Esophagus mucosa (tissue), 1 donor: ENCODE measurements at regions not wholly inside any gene's neighbourhood (a gene's known extent, or its start where the extent isn't known, plus 50 kb on each side); places are given as distances from the start of the nearest gene placed in this dataset.
A peak's percentile ranks its signal among the peaks of the same experiment; 100 is the strongest.

Experiments used
- ATAC-seq: fragments of 200-7000 bp; cut with Tn5 transposase; one replicate; pipeline ENCODE4 v1.9.1; 2020
- donor health status: DM: yes; HTN: yes; CAD: no.

DNA sequence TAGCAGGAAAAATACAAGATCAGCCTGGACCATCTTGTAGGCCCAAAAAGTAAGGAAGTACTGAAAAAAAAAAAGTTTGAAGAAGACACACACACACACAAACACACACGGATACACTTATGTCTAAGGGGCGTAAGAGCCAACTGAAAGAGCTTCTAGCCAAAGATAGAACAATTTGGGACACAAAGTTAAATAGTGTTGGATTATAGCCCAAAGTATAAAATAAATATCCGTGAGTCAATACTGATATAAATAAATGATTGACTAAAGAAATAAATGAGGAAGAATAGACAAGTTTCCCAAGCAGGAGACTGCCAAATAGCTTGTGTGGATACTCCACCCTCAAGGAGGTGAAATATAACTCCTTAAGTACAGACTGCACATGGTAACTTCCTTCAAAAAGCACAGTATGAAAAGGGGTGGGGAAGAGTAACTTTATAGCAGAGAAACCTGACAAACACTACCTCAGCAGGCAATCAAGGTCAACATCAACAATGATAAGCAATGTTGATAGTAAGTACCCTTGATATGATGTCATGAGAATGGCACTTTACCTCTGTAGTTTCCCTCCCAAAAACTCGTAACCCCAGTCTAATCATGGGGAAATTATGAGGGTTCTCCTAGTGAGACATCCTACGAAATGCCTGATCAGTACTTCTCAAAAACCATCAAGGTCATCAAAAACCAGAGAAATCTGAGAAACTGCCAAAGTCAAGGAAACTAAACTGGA is 187.3 kb upstream of the ATP11B start:
- ATAC-seq = no peak

DNA sequence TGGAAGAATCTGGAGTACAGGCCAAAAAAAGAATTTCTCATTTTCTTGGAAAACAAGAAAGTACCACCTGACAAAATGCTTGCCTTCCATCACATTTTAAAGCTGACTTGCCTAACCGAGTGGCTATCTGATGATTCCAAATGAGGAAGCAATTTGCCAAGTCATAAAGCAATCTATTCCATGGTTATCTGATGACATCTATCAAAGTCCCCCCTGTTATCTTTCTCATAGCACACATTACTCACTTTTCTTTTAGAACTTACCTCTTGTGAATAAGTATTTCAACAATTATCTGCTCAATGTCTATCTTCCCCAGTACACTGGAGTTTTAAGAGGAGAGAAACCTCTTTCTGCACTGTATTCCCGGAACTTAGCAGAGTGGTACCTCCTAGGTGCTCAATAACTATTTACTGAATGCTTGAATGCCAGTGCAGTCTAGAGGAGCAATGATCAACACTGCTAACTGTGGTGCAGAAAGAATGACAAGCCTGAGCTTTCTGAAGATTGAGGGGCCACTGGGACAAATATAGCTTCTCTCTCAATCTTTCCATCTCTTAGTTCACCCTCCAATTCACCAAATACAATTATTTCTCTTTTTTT is 186.3 kb upstream of the ATP11B start:
- ATAC-seq = no peak

DNA sequence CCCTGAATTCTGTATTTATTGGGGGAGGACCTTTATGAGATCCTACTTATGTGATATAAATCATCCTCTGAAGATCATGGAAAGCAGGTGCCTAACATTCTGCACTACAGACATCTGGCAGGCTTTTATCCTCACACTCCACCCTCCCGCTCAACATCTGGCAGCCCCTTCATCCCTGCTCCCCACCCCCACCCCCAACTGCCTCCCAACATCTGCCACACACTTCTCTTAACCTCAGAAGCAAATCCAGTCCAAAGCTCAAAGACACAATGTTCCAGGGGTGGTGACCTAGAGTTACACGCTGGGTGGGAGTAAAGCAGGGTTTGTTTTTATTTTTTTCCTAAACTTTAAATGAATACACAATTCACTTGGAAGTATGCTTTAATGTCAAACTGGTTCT is 184.5 kb upstream of the ATP11B start:
- no peak for ATAC-seq

DNA sequence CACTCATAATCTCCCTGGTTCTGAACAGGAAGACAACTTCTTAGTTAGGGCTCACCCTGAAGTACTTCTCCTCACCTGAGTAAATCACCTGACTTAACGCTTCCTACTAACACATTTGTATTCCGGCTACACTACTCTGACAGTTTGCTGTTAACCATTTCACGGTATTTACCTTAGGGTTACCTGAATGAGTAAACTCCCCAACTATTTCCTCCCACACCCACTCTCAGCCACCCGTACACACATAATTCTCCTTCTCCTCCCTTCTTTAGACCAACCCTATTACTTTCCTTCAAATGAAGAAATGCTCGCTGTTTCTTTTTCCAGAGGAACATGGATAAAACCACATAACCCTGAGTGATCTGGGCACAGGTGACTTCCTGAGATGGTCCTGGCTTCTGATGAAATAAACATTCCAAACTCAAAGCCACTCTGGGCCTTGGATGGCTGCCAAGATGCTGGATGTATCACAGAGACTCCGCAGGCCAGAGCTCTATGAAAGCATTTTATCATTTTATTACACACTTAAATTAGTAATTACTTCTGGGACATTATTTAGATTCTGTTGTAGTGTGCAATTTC is 183.6 kb upstream of the ATP11B start:
- peak; percentile 100 for ATAC-seq

DNA sequence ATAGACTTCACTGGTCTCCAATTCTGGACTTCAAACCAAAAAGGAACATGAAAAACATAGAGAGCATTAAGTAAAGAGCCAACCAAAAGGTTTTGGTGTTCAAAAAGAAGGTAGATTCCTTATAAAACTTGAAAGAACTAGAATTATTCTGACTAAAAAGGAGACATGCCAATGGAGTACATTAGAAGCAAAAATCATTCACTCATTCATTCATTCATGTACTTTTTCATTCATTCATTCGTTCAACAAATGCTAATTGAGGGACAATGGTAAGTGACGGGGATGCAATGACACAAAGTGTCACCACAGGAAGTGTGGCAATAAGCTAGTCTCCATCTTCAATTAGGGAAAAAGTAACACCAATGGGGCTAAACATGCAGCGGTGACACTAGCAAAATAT is 181.0 kb upstream of the ATP11B start:
- no peak for ATAC-seq

DNA sequence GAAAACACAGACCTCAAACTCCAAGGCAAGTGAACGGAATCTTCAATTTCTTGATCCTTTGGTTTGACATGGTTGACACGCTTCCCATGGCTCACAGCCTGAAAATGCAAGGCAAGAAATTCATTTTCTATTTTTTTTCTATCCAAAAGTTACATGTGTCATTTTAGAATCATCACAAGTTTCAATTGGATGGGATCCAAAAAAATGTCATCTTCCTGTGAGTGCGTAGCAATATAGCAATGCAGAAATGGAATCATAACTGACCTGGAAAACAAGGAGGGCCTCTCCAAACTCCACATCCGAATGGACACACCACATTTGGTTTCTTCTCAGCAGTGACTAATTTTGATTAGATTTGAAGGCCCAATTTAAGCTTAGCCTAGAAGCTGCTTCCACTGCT is 175.8 kb upstream of the ATP11B start:
- ATAC-seq = no peak

DNA sequence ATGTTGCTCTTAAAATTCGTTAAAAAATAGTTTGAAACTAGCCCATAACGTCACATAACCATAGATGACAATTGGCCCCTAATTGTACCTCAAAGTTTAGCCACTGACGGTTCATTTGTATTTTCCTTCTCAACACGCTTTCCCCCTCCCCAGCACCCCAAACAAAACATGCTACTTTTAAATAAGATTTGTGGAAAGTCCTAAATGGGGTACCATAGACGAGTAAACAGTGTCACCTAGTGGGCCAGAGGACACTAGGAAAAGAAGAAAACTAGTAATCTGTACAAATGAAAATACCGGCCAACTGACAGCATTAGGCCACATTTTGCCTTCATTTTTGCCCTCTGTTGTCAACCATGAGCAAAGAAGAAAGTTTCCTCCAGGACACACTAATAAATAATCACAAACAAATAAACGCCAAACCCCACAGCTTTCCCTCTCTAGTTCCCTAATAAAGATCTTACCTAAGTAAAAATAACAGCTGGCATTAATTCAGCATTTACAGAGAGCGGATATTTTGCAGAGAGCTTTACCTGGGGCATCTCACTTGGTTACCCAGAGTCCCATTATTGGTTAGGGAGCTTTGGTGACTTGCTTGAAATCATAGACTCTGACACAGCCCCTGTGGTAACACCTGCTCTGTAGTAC is 175.1 kb upstream of the ATP11B start:
- peak; percentile 74 for ATAC-seq

DNA sequence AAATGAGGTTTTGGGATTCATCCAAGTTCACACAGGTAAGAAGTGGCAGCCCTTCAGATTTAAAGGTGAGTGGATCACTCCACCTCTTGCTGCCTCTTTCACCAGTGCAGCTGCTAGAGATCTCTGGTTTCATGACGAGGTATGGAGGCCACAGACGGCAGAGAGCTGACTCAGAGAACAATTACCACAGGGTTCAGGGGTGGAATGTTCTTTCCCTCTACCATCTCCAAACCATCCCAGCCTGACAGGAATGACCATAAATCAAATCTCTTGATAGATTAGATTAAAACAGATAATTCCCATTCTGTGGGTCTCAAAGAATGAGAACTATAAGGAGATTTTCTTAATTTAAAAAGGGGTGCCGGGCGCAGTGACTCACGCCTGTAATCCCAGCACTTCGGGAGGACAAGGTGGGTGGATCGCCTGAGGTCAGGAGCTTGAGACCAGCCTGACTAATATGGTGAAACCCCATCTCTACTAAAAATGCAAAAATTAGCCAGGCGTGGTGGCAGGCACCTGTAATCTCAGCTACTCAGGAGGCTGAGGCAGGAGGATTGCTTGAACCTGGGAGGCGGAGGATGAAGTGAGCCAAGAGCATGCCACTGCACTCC is 174.2 kb upstream of the ATP11B start:
- peak; percentile 90 for ATAC-seq

DNA sequence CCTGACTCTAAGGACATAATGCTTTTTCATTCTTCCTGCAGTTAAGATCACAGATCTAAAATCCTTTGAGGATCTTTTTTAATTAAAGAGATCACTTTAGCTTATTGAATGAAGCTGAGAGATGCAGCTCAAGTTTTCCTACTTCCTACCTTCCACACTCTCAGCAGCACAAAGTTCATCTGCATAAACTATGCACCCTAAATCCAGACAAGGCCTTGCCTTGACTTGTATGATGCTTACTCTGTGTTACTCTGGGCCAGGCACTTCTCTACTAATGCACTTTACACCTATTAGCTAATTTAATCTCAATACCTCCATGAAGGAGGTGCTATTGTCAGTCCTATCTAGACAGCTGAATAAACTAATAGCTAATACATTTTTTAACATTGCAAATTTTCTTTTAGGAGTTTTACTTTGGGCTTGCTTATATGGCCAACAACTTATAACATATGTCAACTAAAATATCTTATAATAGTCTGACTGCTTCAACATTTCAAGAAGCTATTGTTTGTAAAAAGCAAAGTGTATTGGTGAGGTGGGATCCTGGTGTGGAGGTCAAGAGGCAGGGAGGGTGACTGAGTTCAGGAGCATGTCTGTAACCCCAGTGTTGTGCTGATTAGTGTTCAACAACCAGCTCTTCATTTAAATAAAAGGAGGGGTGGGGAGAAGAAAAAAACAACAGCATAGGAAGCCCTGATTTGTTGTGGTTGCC is 172.4 kb upstream of the ATP11B start:
- peak; percentile 43 for ATAC-seq

DNA sequence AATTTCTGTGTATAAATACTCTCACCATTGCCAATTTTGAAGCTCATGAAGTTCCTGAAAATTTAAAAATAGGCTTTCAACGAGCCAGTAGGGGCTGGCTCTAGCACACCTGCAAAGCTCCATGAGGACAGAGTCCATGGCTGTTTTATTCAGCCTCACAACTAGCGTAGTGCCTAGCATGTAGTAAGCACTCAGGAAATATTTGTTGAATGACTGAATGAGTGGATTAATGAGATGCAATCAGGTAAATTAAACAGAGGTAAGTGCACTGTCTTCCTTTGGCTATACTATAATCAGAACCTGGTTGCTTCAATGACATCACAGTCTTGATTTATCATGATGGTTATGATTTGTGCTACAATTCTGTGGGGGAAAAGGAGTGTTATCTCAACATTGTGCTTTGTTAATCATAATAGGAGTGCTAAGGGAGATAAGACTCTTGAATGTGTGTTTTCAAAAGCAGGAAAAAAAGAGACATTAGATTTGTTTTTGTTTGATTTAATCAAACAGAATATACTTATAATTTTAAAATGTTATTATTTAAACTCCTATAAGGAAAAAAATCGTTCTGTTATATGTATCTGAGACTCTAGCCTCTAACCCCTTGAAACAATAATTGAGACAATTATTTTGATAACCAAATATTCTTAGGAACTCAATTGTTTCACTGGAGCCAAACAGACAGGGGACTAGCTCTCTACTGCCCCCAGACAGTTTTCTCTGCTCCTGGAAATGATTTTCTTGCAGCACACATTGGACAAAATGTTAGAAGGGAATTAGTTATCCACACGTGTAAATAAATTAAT is 171.7 kb upstream of the ATP11B start:
- no peak for ATAC-seq

DNA sequence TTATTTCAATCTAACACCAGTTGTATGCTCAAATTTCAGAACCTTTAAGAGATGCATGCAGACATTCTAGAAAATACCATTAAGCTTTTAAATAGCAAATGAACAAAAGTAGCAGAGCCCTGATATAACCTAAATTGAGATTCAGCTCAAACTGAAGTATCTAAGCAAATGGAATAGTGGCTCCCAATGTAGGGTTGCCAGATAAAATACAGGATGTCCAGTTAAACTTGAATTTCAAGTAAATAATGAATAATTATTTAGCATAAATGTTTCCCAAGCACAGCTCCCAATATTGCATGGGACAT is 171.1 kb upstream of the ATP11B start:
- no peak for ATAC-seq

DNA sequence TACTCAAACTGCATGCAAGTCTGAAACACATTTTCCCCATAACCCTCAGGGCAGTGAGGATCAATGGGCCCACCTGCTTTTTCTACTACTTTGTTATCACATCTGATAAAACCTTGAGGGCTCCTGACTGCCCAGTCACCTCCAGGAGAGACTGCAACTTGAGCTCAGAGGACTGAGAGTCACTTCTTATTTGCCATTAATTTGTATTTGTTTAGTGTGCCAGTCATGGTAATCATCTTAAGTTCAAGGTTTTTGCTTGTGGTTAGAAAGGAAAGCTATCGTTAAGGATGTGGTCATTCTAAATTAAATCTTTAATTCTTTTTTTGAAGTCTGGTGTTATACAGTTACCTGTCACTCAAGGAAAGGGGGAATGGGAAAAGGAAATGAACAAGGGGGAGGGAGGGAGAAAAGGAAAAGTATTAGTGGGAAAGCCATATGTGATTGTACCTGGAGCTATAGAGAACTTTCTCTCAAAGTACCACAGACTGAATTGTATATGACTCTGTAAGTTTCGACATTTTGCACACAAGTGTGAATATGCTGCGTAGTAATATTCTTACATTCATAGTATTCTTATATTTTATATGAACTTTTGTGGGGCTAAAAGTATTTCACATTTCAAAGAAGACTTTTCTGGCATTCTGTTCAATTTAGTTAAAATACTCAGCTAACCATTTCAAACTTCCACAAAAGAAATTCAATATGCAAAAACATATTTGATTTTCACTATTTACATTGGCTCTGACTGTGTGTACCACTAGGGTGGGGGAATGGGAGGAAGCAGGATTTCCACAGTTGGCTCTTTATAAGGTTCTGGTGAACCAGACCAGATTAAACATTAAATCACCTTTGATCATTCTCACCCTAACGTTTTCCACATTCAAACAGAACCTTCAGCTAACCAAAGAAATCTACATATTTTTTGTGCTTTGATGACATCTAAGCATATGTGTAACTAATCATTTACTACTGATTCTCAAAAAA is 166.5 kb upstream of the ATP11B start:
- ATAC-seq = no peak

DNA sequence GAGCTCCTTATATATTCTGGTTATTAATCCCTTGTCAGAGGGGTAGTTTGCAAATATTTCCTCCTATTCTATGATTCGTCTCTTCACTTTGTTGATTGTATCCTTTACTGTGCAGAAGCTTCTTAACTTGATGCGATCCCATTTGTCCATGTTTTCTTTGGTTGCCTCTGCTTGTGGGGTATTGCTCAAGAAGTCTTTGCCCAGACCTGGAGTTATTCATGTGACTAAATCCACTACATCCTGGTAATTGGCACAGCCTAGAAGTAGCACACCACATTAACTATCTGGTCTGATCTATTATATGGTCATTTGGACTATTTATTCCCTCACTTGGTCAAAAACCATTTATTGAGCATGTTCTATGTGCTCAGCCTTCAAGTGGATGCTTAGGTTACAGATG is 164.8 kb upstream of the ATP11B start:
- no peak for ATAC-seq

DNA sequence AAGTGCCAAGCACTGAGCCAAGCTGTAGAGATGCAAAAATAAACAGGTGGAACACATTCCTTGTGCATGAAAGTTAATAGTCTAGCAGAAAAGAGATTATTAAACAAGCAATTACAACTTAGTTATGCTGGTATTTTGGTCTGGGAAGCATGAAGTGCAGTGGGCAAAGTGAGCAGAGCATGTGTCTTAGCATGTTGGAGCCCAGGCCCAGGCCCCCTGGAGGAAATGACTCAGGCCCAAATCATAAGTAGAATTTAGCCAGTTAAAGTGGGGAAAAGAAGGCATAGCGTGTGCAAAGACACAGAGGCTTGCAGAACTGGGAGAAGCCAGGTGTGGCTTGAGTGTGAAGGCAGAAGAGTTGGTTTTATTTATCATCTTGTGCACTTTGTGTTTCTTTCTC is 163.8 kb upstream of the ATP11B start:
- ATAC-seq = peak; percentile 40

DNA sequence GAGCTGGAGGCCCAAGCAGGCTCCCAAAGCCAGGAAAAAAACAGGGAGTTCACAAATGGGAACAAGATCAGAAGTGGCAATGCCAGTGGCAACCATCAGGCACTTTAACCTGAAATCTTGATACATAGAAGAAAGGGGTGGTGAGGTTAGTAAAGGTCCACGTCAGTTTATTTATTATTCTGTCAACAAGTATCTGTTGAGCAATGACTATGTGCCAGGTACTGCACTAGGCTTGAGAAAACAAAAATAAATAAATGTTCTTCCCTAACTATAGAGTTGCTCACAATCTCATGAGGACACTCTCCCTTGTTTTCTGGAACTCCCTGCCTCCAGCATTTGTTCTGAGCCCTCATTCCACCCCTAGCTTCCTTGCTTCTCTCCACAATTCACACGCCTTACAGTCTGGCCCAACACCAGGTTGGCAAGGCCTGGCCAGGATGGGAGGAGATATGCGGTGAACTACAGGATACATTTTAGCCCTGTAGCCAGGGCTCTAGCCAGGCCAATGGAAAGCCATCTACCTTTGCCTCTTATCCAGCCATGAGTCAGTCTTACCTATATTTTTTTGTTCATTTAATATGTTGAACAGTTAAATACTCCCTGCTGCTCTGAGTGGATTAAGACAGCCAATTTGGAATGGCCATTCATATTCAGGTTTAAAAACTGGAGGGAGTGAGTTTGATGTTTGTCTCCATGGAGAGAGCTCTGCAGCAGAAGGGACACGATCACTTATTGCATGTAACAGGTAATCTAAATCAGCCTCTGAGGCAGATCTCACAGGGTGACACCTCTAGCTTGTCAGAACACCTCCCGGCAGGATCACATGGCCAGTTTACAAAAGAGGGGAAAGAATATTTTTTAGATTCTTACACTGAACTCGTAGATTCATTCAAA is 161.9 kb upstream of the ATP11B start:
- peak; percentile 46 for ATAC-seq

DNA sequence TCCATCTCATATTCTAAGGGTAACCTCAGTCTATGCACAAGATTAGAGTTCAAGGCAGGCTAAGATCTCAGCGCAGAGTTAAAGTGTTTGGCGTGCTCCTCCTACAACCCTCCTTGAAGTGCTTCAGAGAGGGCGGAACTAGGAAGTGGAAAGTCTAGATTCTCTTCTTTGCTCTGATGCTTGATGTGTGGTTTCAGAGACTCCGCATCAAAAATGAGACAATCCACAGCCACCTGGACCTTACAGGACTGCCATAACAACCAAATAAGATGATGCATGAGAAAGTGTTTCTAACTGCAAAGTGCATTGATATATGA is 161.3 kb upstream of the ATP11B start:
- ATAC-seq = peak; percentile 53

DNA sequence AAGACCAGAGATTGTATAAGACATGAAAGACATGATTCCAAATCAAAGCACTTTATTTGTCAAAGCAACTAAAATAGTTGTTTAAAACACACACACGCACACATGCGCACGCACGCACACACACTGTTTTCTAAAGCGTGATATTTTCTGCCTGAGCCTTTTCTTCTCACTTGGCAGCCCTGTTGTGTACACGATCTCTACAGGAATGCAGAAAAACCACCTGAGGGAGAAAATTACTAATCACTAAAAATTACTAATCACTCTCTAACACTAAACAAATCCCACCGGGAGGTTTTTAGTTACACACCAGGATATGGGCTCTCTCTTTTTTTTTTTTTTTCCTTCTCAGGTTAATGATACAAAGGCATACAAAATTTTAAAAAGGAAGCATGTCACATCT is 160.1 kb upstream of the ATP11B start:
- ATAC-seq = peak; percentile 10

DNA sequence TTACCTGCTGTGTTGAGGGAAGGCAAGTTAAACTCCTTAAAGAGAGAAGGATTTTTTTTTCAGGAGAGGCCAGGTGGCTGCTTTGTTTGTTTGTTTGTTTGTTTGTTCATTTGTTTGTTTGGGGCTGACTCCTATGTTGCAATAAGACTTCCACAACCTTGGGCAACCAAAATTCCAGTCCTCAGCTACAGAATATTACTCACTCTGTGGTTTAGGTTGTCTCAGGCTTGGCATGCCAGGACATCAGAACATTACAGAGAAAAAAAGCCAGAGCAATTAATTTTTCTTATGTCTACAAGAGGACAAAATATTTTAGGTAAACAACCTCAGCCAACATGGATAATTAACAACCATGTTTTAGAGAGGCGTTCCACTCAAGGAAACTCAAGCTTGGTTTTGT is 156.7 kb upstream of the ATP11B start:
- peak; percentile 67 for ATAC-seq

DNA sequence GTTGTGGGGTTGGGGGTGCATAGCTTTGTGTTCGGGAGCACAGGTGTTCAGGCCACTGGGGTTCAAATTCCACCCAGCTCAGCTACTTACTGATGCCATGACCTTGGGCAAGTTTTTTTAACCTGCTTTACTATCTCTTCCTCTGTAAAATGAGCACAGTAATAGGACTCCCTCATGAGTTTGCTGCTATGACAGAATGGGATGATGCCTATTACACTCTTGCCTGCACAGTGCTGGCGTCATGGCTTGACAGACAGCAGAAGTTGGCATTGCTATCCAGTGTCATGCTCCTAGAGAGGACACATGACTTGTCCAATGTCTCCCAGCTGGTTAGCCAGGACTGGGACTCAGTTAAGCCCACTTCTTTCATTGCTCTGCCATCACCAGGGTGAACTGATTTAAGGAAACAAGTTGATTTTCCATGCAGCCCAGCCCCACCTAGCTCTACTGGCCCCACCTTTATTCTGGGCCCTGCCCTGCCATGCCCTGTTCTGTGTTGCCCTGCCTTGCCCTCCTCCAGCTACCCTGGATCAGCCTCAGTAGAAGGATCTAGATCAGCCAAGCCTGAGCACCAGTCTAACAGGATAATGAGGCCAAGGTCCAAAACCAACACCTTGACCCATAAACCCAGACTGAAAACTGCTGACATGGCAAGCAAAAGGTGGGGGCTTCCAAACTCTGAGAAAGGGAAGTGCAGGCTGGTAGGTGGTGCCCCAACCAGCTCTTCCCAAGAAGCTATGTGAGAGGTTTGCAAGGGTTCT is 155.8 kb upstream of the ATP11B start:
- ATAC-seq = peak; percentile 91
